T-cell (primary cell): ENCODE measurements at regions not wholly inside any gene's neighbourhood (a gene's known extent, or its start where the extent isn't known, plus 50 kb on each side); places are given as distances from the start of the nearest gene placed in this dataset.

Source experiments
- ATAC-seq, 4 experiments: fragments of 200-7000 bp in 3 of 4; fragments of 150-1000 bp in 1 of 4; cut with Tn5 transposase; replicated peaks in 1 of 4; 1 replicate in 3 of 4; 2 replicates in 1 of 4; pipeline ENCODE4 v1.10.0; 2021; ENCODE audit warnings: moderate library complexity in 3 of 4, mild to moderate bottlenecking in 2 of 4, moderate number of reproducible peaks in 1 of 4
- CTCF ChIA-PET, 2 donors: fragments of 300-600 bp; sonication (Branson Sonifier 250); formaldehyde crosslinking; loops; one replicate each; lab custom pipeline; 2022; ENCODE audit warnings: antibody characterized with exemption in 2 of 2; lab: Charles Lee
- POLR2A ChIA-PET, 2 donors: fragments of 300-600 bp; sonication (Branson Sonifier 250); formaldehyde crosslinking; loops; one replicate each; lab custom pipeline; 2022; ENCODE audit warnings: antibody characterized with exemption in 2 of 2; lab: Charles Lee
- DNase-seq, 35 experiments: peaks; one replicate each; pipeline versions ENCODE4 v3.0.0 to v3.0.0-alpha.2; 2013 to 2023
- H3K27ac ChIP-seq: one replicate; pipeline ENCODE4 v1.5.1; 2013; ENCODE audit warnings: low read length
- H3K27me3 ChIP-seq, 2 experiments: replicated peaks in 1 of 2; 1 replicate in 1 of 2; 2 replicates in 1 of 2; pipeline versions ENCODE4 v1.6.1 to v1.7.0; 2013; ENCODE audit warnings: low read length in 1 of 2, mixed read lengths in 1 of 2; ENCODE audit not compliant: control insufficient read depth in 2 of 2, insufficient read depth in 2 of 2; ENCODE audit errors: extremely low read depth in 1 of 2
- H3K36me3 ChIP-seq, 2 donors: 1 replicate in 1 of 2; 2 replicates in 1 of 2; pipeline versions ENCODE4 v1.6.1 to v1.7.0; 2013; ENCODE audit warnings: low read length in 1 of 2; ENCODE audit not compliant: control insufficient read depth in 2 of 2, insufficient read depth in 1 of 2; ENCODE audit errors: extremely low read depth in 1 of 2
- H3K4me1 ChIP-seq, 2 experiments: 1 replicate in 1 of 2; 2 replicates in 1 of 2; pipeline versions ENCODE4 v1.6.1 to v1.7.0; 2013; ENCODE audit warnings: low read length in 2 of 2, mixed read lengths in 1 of 2; ENCODE audit not compliant: insufficient read depth in 2 of 2, control insufficient read depth in 1 of 2; ENCODE audit errors: extremely low read depth in 1 of 2
- H3K4me3 ChIP-seq, 2 donors: 1 replicate in 1 of 2; 2 replicates in 1 of 2; pipeline versions ENCODE4 v1.5.1 to v1.7.0; 2013; ENCODE audit warnings: mild to moderate bottlenecking in 2 of 2, low read length in 1 of 2, moderate library complexity in 1 of 2; ENCODE audit not compliant: control insufficient read depth in 1 of 2; ENCODE audit errors: extremely low read depth in 1 of 2
- H3K9me3 ChIP-seq: 2 replicates; pipeline ENCODE4 v1.7.0; 2013
- H3K27ac Mint-ChIP-seq, 2 donors: one replicate each; pipeline ENCODE4 v1.8.0; 2020 to 2021; ENCODE audit warnings: mild to moderate bottlenecking in 2 of 2, mixed read lengths in 2 of 2
- H3K27me3 Mint-ChIP-seq, 2 donors: one replicate each; pipeline ENCODE4 v1.8.0; 2021 to 2022; ENCODE audit warnings: mixed read lengths in 2 of 2
- H3K36me3 Mint-ChIP-seq: one replicate; pipeline ENCODE4 v1.8.0; 2021; ENCODE audit warnings: mixed read lengths
- H3K4me1 Mint-ChIP-seq, 3 donors: one replicate each; pipeline ENCODE4 v1.8.0; 2020 to 2022; ENCODE audit warnings: mixed read lengths in 3 of 3, mild to moderate bottlenecking in 1 of 3
- H3K4me3 Mint-ChIP-seq, 3 donors: one replicate each; pipeline ENCODE4 v1.8.0; 2020 to 2022; ENCODE audit warnings: mild to moderate bottlenecking in 3 of 3, mixed read lengths in 3 of 3, moderate library complexity in 3 of 3
- H3K9me3 Mint-ChIP-seq, 3 donors: one replicate each; pipeline ENCODE4 v1.8.0; 2020 to 2022; ENCODE audit warnings: mixed read lengths in 3 of 3
- WGBS: methylation state at CpG from one replicate; pipeline ENCODE4 v1.1.5; 2013; ENCODE audit warnings: missing lambda C conversion rate; ENCODE audit not compliant: insufficient coverage; 5-methylcytosine and 5-hydroxymethylcytosine counted together

DNA sequence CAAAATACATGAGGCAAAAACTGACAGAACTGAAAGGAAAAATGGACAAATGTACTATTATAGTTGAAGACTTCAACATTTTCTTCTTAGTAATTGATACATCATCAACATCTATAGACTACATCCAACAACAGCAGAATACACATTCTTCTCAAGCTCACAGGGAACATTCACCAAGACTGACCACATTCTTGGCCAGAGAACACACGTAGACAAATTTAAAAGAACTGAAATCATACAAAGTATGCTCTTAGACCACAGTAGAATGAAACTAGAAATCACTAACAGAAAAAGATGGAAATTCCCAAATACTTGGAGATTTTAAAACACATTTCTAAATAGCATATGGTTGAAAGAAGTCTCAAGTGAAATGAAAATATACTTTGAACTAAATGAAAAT is 55.1 kb upstream of the NSMCE3 start:
- no peak overlapping the region for H3K27ac ChIP-seq
- Mint-ChIP-seq H3K4me3 (no peak overlapping the region), H3K27me3 (peaks cover 12 to 15% of the 10 kb centered on the region in 2 donors), H3K4me1 (no peaks in the 10 kb centered on the region), H3K9me3 (peaks cover 18 to 24% (median 22%) of the 10 kb centered on the region in 3 donors), H3K27ac (no peak overlapping the region), H3K36me3 (no peaks in the 10 kb centered on the region)
- DNase-seq, result no peak
- no peak for ATAC-seq
- POLR2A ChIA-PET, result no interaction called here
- CTCF ChIA-PET, result no interaction called here
- H3K4me1 ChIP-seq, result no peaks in the 10 kb centered on the region
- H3K4me3 ChIP-seq, result no peak overlapping the region
- peaks cover 3% of the 10 kb centered on the region for H3K9me3 ChIP-seq
- WGBS, result no CpG with 5 or more reads among the region's 1 CpG
- H3K36me3 ChIP-seq, result no peaks in the 10 kb centered on the region
- H3K27me3 ChIP-seq, result peaks cover 0 to 4% of the 10 kb centered on the region in 2 experiments

DNA sequence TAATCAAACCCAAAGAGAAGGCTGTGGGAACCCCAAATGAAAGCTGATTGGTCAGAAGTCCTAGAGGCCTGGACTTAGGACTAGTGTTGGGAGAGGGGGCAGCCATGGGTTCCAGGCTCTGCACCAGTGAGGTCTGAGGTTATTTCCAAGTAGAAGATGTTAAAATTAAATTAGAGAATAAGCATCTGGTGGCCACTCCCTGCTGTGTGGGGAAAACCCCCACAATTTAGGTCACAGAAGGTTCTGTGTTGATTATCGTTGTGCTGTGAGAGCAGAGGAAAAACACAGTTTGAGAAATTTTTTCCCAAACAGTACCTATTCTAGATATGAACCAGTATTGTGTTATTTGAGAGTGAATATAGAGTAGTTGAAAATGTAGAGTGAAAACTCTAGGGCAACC is 53.9 kb upstream of the NSMCE3 start:
- H3K27me3 Mint-ChIP-seq, result peaks cover 13 to 15% of the 10 kb centered on the region in 2 donors
- WGBS, result no CpG with 5 or more reads among the region's 1 CpG
- H3K27ac Mint-ChIP-seq, result no peak overlapping the region

DNA sequence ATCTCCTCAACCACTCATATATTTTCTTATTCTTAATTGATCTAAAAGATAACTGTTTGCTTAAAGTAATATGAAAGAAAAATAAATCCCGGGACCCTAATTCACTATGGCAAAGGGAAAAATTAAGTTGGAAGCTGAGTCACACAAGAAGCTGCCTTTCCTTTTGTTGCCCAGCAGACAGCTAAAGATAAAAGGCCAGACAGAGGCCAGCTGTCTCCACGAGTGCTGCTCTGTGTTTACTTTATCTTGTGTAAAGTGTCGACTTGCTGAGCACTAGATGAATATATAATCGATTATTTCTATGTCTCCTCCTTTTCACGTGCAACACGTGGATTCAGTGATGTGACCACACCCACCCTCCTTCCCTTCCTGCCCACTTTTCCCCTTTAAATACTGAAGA is 52.8 kb upstream of the NSMCE3 start:
- CTCF ChIA-PET, result interaction anchor here in 1 of 2 donors (0.6 kb wide), 1 partner anchor 1990 kb away, joined by 4 read pairs; no protein-coding TSS in a partner anchor
- H3K4me1 ChIP-seq, result no peaks in the 10 kb centered on the region

More for the DNA sequence above, 53.9 kb upstream of the NSMCE3 start:
- no peak for DNase-seq
- peaks cover 18 to 24% (median 22%) of the 10 kb centered on the region in 3 donors for H3K9me3 Mint-ChIP-seq
- ATAC-seq, result no peak
- no peaks in the 10 kb centered on the region for H3K36me3 Mint-ChIP-seq
- CTCF ChIA-PET, result no interaction called here
- Histone ChIP-seq H3K27me3 (peaks cover 0 to 7% of the 10 kb centered on the region in 2 experiments), H3K27ac (no peak overlapping the region), H3K4me3 (no peak overlapping the region), H3K9me3 (peaks cover 3% of the 10 kb centered on the region), H3K36me3 (no peaks in the 10 kb centered on the region), H3K4me1 (no peaks in the 10 kb centered on the region)
- no peak overlapping the region for H3K4me3 Mint-ChIP-seq
- POLR2A ChIA-PET, result no interaction called here
- H3K4me1 Mint-ChIP-seq, result no peaks in the 10 kb centered on the region

DNA sequence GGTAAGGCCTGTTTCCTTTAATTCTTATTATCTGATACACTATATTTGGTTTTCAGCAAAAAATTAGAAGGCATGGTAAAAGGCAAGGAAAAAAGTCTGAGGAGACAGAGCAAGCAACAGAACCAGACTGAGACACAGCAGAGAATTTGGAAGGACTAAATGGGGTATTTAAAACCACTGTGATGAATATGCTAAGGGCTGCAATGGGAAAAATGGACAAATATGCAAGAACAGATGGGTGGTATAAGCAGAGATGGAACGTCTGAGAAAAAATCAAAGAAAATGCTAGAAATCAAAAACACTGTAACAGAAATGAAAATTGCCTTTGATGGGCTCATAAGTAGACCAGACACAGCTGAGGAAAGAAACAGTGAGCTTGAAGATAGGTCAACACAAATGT is 50.8 kb upstream of the NSMCE3 start:
- H3K4me1 ChIP-seq, result no peaks in the 10 kb centered on the region
- no peak overlapping the region for H3K27ac ChIP-seq
- H3K36me3 ChIP-seq, result no peaks in the 10 kb centered on the region
- POLR2A ChIA-PET, result no interaction called here
- peaks cover 0 to 7% of the 10 kb centered on the region in 2 experiments for H3K27me3 ChIP-seq
- H3K4me3 ChIP-seq, result no peak overlapping the region
- WGBS, result no CpG with 5 or more reads among the region's 1 CpG
- CTCF ChIA-PET, result no interaction called here
- H3K4me1 Mint-ChIP-seq, result no peaks in the 10 kb centered on the region
- DNase-seq, result no peak
- H3K4me3 Mint-ChIP-seq, result no peak overlapping the region
- no peaks in the 10 kb centered on the region for H3K9me3 ChIP-seq
- no peak overlapping the region for H3K27ac Mint-ChIP-seq
- peaks cover 13 to 18% of the 10 kb centered on the region in 2 donors for H3K27me3 Mint-ChIP-seq
- no peak for ATAC-seq
- H3K9me3 Mint-ChIP-seq, result peaks cover 10 to 12% (median 11%) of the 10 kb centered on the region in 3 donors
- H3K36me3 Mint-ChIP-seq, result no peaks in the 10 kb centered on the region

More for the DNA sequence above, 52.8 kb upstream of the NSMCE3 start:
- Mint-ChIP-seq H3K4me3 (no peak overlapping the region), H3K36me3 (no peaks in the 10 kb centered on the region), H3K9me3 (peaks cover 18 to 24% (median 22%) of the 10 kb centered on the region in 3 donors), H3K27ac (no peak overlapping the region), H3K4me1 (no peaks in the 10 kb centered on the region), H3K27me3 (peaks cover 11 to 15% of the 10 kb centered on the region in 2 donors)
- POLR2A ChIA-PET, result no interaction called here
- no peaks in the 10 kb centered on the region for H3K36me3 ChIP-seq
- H3K4me3 ChIP-seq, result no peak overlapping the region
- peaks cover 3% of the 10 kb centered on the region for H3K9me3 ChIP-seq
- DNase-seq, result no peak
- no peak overlapping the region for H3K27ac ChIP-seq
- H3K27me3 ChIP-seq, result peaks cover 0 to 7% of the 10 kb centered on the region in 2 experiments
- ATAC-seq, result no peak
- 66% methylated on average over 2 of the region's 6 CpGs for WGBS

DNA sequence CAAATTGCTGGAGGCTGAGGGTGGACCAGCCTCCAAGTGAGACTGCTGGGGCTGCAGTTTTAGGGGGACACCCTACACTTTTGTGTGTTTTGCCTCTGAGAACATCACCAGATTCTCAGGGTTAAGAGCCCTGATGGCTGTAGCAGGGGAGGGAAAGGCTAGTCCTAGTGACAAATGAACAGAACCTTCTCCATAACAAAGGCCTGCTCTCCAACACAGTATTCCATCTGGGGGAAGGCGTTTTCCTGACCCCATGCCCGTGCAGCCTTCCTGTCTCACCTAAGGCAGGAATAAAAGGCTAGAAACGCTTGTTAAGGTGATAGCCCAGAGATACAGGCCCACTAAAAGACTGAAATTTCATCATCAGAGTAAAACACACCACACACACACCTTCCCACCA is 50.2 kb upstream of the NSMCE3 start:
- no peaks in the 10 kb centered on the region for H3K36me3 Mint-ChIP-seq
- no peak for ATAC-seq

More for the DNA sequence above, 50.2 kb upstream of the NSMCE3 start:
- no peak overlapping the region for H3K27ac ChIP-seq
- peaks cover 0 to 7% of the 10 kb centered on the region in 2 experiments for H3K27me3 ChIP-seq
- Mint-ChIP-seq H3K4me1 (no peaks in the 10 kb centered on the region), H3K27me3 (peaks cover 14 to 19% of the 10 kb centered on the region in 2 donors), H3K27ac (no peak overlapping the region), H3K9me3 (peaks cover 6 to 10% (median 10%) of the 10 kb centered on the region in 3 donors), H3K4me3 (no peak overlapping the region)
- H3K36me3 ChIP-seq, result no peaks in the 10 kb centered on the region
- H3K9me3 ChIP-seq, result no peaks in the 10 kb centered on the region
- H3K4me3 ChIP-seq, result no peak overlapping the region
- CTCF ChIA-PET, result no interaction called here
- 72% methylated on average over 2 of the region's 3 CpGs for WGBS
- no peaks in the 10 kb centered on the region for H3K4me1 ChIP-seq
- POLR2A ChIA-PET, result interaction anchor here in 1 of 2 donors (0.6 kb wide), 1 partner anchor 72 kb away, joined by 3 read pairs; no protein-coding TSS in a partner anchor
- no peak for DNase-seq
